ENCODE measurements at regions not wholly inside any gene's neighbourhood (a gene's known extent, or its start where the extent isn't known, plus 50 kb on each side); places are given as distances from the start of the nearest gene placed in this dataset.
"Not testable (repeated sequence)": the region's sequence is repeated elsewhere in the genome, so short reads cannot be mapped to it uniquely, and the experiment has no call there.

- in situ Hi-C loops (cut with MboI; ENCODE audit: low sequenced_read_pairs): no loop called here
Observed at GRCh38 chr10:62935022-62935421, 118.9 kb upstream of the EGR2 start.

GRCh38 chr10:62934258-62934657 is 118.1 kb upstream of the EGR2 start:
- in situ Hi-C loops (cut with MboI; ENCODE audit: low sequenced_read_pairs): no loop called here

- in situ Hi-C loops (cut with MboI; ENCODE audit: low sequenced_read_pairs): not testable (repeated sequence)
Observed at GRCh38 chr10:62928763-62929162, 112.6 kb upstream of the EGR2 start.

GRCh38 chr10:62926407-62926806 is 110.2 kb upstream of the EGR2 start:
- in situ Hi-C loops (cut with MboI; ENCODE audit: low sequenced_read_pairs): no loop called here

GRCh38 chr10:62924344-62924748 is 108.2 kb upstream of the EGR2 start:
- in situ Hi-C loops (cut with MboI; ENCODE audit: low sequenced_read_pairs): no loop called here

- in situ Hi-C loops (cut with MboI; ENCODE audit: low sequenced_read_pairs): no loop called here
Observed at GRCh38 chr10:62919776-62920175, 103.6 kb upstream of the EGR2 start.

GRCh38 chr10:62917475-62918238 is 101.5 kb upstream of the EGR2 start:
- in situ Hi-C loops (cut with MboI; ENCODE audit: low sequenced_read_pairs): no loop called here

GRCh38 chr10:62916141-62916603 is 100.0 kb upstream of the EGR2 start:
- in situ Hi-C loops (cut with MboI; ENCODE audit: low sequenced_read_pairs): no loop called here

GRCh38 chr10:62915158-62915557 is 99.0 kb upstream of the EGR2 start:
- in situ Hi-C loops (cut with MboI; ENCODE audit: low sequenced_read_pairs): no loop called here

- in situ Hi-C loops (cut with MboI; ENCODE audit: low sequenced_read_pairs): no loop called here
Observed at GRCh38 chr10:62912086-62912485, 95.9 kb upstream of the EGR2 start.

GRCh38 chr10:62911210-62911963 is 95.2 kb upstream of the EGR2 start:
- in situ Hi-C loops (cut with MboI; ENCODE audit: low sequenced_read_pairs): no loop called here

GRCh38 chr10:62907470-62908212 is 91.5 kb upstream of the EGR2 start:
- in situ Hi-C loops (cut with MboI; ENCODE audit: low sequenced_read_pairs): no loop called here

GRCh38 chr10:62904281-62904875 is 88.2 kb upstream of the EGR2 start:
- in situ Hi-C loops (cut with MboI; ENCODE audit: low sequenced_read_pairs): no loop called here

GRCh38 chr10:62903828-62904227 is 87.7 kb upstream of the EGR2 start:
- in situ Hi-C loops (cut with MboI; ENCODE audit: low sequenced_read_pairs): no loop called here

- in situ Hi-C loops (cut with MboI; ENCODE audit: low sequenced_read_pairs): no loop called here
Observed at GRCh38 chr10:62900829-62901571, 84.8 kb upstream of the EGR2 start.

- in situ Hi-C loops (cut with MboI; ENCODE audit: low sequenced_read_pairs): no loop called here
Observed at GRCh38 chr10:62899311-62899710, 83.1 kb upstream of the EGR2 start.

- in situ Hi-C loops (cut with MboI; ENCODE audit: low sequenced_read_pairs): no loop called here
Observed at GRCh38 chr10:62895063-62895462, 78.9 kb upstream of the EGR2 start.

- in situ Hi-C loops (cut with MboI; ENCODE audit: low sequenced_read_pairs): no loop called here
Observed at GRCh38 chr10:62894156-62894555, 78.0 kb upstream of the EGR2 start.

- in situ Hi-C loops (cut with MboI; ENCODE audit: low sequenced_read_pairs): no loop called here
Observed at GRCh38 chr10:62893036-62893435, 76.9 kb upstream of the EGR2 start.

GRCh38 chr10:62890395-62890794 is 74.2 kb upstream of the EGR2 start:
- in situ Hi-C loops (cut with MboI; ENCODE audit: low sequenced_read_pairs): no loop called here
